ENCODE measurements at regions not wholly inside any gene's neighbourhood (a gene's known extent, or its start where the extent isn't known, plus 50 kb on each side); places are given as distances from the start of the nearest gene placed in this dataset.

DNA sequence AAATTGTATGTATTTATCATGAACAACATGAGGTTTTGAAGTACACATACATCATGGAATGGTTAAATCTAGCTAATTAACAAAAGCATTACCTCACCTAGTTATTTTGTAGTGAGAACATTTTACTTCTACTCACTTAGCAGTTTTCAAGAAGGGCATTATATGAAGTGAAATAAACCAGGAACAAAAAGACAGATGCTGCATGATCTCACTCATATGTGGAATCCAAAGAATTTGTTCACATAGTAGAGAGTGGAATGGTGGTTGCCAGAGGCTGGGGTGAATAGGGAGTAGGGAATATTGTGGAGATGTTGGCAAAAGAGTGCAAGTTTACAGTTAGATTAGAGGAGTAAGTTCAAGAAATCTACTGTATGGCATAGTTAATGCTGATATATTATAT is 292.0 kb downstream of the ASXL3 start:
- intact Hi-C loops (cut with micrococcal nuclease), result no loop called here
- no peak for ATAC-seq
- ChIA-PET CTCF (no interaction called here), POLR2A (no interaction called here)
- TF ChIP-seq CTCF (IDR thresholded peaks at IDR 0.05), result no peak
- Mint-ChIP-seq H3K27me3 (no peaks in the 10 kb centered on the region), H3K9me3 (peaks cover 2% of the 10 kb centered on the region), H3K36me3 (ENCODE audit: low read depth) (no peaks in the 10 kb centered on the region), H3K4me1 (ENCODE audit: low read depth) (no peaks in the 10 kb centered on the region), H3K27ac (no peak overlapping the region), H3K4me3 (no peak overlapping the region)
- no peak for DNase-seq

DNA sequence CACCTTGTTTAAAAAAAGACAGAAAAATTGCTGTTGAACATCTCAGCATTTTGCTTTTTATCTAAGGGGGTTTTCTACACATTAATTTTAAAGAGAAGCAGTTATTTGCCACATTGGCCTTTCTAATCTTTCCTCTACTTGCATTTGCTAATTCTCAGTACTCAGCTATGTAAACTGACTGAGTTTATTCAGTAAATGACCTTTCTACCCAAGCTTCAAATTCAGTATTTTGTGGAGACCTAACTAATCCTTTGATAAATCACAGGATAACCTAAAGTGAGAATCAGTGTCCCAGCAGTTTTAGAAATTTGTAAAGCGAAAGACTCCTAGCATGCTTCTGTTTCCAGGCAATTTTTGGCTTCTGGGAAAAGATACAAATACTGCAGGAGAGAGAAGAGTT is 288.4 kb downstream of the ASXL3 start:
- no peak for ATAC-seq
- no peak overlapping the region for H3K4me3 Mint-ChIP-seq
- no peak for DNase-seq
- H3K9me3 Mint-ChIP-seq, result peaks cover 9% of the 10 kb centered on the region
- intact Hi-C loops (cut with micrococcal nuclease), result no loop called here
- H3K27ac Mint-ChIP-seq, result no peak overlapping the region
- no peaks in the 10 kb centered on the region for H3K4me1 Mint-ChIP-seq (ENCODE audit: low read depth)
- POLR2A ChIA-PET, result no interaction called here
- H3K27me3 Mint-ChIP-seq, result no peaks in the 10 kb centered on the region
- no peak for TF ChIP-seq CTCF (IDR thresholded peaks at IDR 0.05)
- H3K36me3 Mint-ChIP-seq (ENCODE audit: low read depth), result no peaks in the 10 kb centered on the region
- CTCF ChIA-PET, result no interaction called here

- Mint-ChIP-seq H3K36me3 (ENCODE audit: low read depth) (no peaks in the 10 kb centered on the region), H3K4me1 (ENCODE audit: low read depth) (no peaks in the 10 kb centered on the region), H3K27me3 (no peaks in the 10 kb centered on the region), H3K27ac (no peak overlapping the region), H3K9me3 (peaks cover 11% of the 10 kb centered on the region), H3K4me3 (no peak overlapping the region)
- no peak for ATAC-seq
- POLR2A ChIA-PET, result no interaction called here
- no peak for TF ChIP-seq CTCF (IDR thresholded peaks at IDR 0.05)
- intact Hi-C loops (cut with micrococcal nuclease), result no loop called here
- DNase-seq, result no peak
- CTCF ChIA-PET, result no interaction called here
Observed at GRCh38 chr18:33863912-33864311, 285.9 kb downstream of the ASXL3 start.

- Mint-ChIP-seq H3K9me3 (peaks cover 4% of the 10 kb centered on the region), H3K4me3 (no peak overlapping the region), H3K27ac (no peak overlapping the region), H3K27me3 (no peaks in the 10 kb centered on the region), H3K4me1 (ENCODE audit: low read depth) (no peaks in the 10 kb centered on the region), H3K36me3 (ENCODE audit: low read depth) (no peaks in the 10 kb centered on the region)
- ATAC-seq (no peak), DNase-seq (no peak)
- CTCF ChIA-PET, result no interaction called here
- POLR2A ChIA-PET, result no interaction called here
- TF ChIP-seq CTCF (IDR thresholded peaks at IDR 0.05), result no peak
- intact Hi-C loops (cut with micrococcal nuclease), result no loop called here
Observed at GRCh38 chr18:33854827-33855139, 276.8 kb downstream of the ASXL3 start.

GRCh38 chr18:33854086-33854826 is 276.2 kb downstream of the ASXL3 start:
- intact Hi-C loops (cut with micrococcal nuclease), result no loop called here
- ChIA-PET CTCF (no interaction called here), POLR2A (no interaction called here)
- DNase-seq (no peak), ATAC-seq (no peak)
- peaks cover 4% of the 10 kb centered on the region for H3K9me3 Mint-ChIP-seq
- no peak for TF ChIP-seq CTCF (IDR thresholded peaks at IDR 0.05)
- H3K27ac Mint-ChIP-seq, result no peak overlapping the region
- H3K27me3 Mint-ChIP-seq, result no peaks in the 10 kb centered on the region
- no peaks in the 10 kb centered on the region for H3K36me3 Mint-ChIP-seq (ENCODE audit: low read depth)
- no peak overlapping the region for H3K4me3 Mint-ChIP-seq
- no peaks in the 10 kb centered on the region for H3K4me1 Mint-ChIP-seq (ENCODE audit: low read depth)
